ENCODE measurements at regions not wholly inside any gene's neighbourhood (a gene's known extent, or its start where the extent isn't known, plus 50 kb on each side); places are given as distances from the start of the nearest gene placed in this dataset.

- TF ChIP-seq POLR2A (IDR thresholded peaks at IDR 0.05; ENCODE audit: low read depth) (no peak), CTCF (IDR thresholded peaks at IDR 0.05) (no peak), POLR2AphosphoS5 (IDR thresholded peaks at IDR 0.05) (no peak), EP300 (IDR thresholded peaks at IDR 0.05) (no peak)
Measured at GRCh38 chr18:56175330-56176001, 462.9 kb downstream of the TXNL1 start.
